ENCODE measurements at regions not wholly inside any gene's neighbourhood (a gene's known extent, or its start where the extent isn't known, plus 50 kb on each side); places are given as distances from the start of the nearest gene placed in this dataset.

- Histone ChIP-seq H3K27me3 (ENCODE audit: low read depth) (peaks cover 41% of the 10 kb centered on the region), H3K27ac (replicated peaks) (no peak overlapping the region), H3K9me3 (replicated peaks) (no peaks in the 10 kb centered on the region), H3K36me3 (no peaks in the 10 kb centered on the region), H3K4me1 (peaks cover 21% of the 10 kb centered on the region), H3K4me3 (no peak overlapping the region)
- intact Hi-C loops (cut with micrococcal nuclease), result no loop called here
- TF ChIP-seq, protein P1, sequence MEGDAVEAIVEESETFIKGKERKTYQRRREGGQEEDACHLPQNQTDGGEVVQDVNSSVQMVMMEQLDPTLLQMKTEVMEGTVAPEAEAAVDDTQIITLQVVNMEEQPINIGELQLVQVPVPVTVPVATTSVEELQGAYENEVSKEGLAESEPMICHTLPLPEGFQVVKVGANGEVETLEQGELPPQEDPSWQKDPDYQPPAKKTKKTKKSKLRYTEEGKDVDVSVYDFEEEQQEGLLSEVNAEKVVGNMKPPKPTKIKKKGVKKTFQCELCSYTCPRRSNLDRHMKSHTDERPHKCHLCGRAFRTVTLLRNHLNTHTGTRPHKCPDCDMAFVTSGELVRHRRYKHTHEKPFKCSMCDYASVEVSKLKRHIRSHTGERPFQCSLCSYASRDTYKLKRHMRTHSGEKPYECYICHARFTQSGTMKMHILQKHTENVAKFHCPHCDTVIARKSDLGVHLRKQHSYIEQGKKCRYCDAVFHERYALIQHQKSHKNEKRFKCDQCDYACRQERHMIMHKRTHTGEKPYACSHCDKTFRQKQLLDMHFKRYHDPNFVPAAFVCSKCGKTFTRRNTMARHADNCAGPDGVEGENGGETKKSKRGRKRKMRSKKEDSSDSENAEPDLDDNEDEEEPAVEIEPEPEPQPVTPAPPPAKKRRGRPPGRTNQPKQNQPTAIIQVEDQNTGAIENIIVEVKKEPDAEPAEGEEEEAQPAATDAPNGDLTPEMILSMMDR (IDR thresholded peaks at IDR 0.05; ENCODE audit: borderline replicate concordance), result no peak
- no peak for DNase-seq
Observed at GRCh38 chr6:166864333-166864732, 92.0 kb downstream of the RNASET2 start.

DNA sequence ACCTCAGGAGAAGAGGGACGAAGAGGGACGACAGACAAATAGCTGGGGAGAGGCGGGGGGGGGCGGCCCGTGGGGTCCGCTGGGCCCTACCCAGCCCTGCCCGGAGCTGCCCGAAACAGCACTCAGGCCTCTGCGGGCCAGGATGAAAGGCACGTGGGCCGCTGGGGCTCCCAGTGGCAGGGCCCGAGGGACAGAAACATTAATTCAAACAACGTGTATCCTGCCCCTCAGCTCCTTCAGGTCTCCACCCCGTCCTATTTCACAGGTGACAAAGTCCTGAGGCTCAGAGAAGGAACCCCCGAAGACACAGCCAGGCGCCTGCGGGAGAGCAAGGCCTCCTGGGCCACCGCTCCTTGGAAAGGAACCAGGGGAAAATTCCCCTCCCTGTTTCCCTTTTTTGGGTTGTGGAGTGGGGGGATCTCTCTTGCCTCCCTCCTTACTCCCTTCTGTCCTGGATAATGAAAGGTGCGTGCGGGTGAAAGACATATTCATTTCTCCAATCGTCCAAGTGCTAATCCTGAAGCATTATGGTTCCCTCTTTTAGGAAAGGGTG, 93.3 kb downstream of the RNASET2 start:
- Histone ChIP-seq H3K36me3 (no peaks in the 10 kb centered on the region), H3K4me1 (peaks cover 21% of the 10 kb centered on the region), H3K9me3 (replicated peaks) (no peaks in the 10 kb centered on the region), H3K27me3 (ENCODE audit: low read depth) (peaks cover 54% of the 10 kb centered on the region), H3K27ac (replicated peaks) (peak overlapping the region; percentile 55), H3K4me3 (peak overlapping the region; percentile 74)
- no peak for DNase-seq
- TF ChIP-seq, protein P1 (IDR thresholded peaks at IDR 0.05; ENCODE audit: borderline replicate concordance), result no peak
- intact Hi-C loops (cut with micrococcal nuclease), result no loop called here

DNA sequence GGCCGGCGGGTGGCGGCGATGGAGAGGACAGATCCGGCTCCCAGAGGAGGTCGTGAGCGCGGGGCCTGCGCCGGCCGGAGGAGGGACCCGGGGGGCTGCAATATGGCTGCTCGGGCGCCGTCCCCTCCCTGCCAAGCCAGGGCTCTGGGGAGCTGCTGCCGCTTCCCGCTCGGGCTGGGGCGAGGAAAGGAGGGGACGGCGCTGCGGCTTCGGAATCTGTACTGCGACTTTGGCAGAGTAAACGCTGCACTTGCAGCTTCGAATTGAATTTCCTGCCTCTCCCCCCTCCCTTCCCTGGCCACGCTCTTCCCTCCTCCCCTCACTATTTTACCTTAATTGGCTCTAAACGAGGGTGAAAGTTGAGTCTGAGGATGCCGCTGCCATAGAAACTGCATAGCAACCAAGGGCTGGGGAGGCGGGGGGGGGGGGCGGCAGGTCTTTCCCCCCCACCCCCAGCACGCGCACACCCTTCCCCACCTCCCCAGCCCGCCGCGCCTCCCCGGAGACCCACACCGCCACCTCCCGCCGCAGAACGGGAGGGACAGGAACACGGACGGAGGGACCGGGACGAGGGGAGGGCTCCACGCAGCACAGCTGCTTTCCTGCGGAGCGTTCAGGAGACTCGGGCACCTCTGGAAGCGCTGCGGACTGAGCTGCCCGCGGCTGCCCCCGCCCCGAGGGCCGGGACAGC, 93.9 kb downstream of the RNASET2 start:
- H3K27me3 ChIP-seq (ENCODE audit: low read depth), result peaks cover 58% of the 10 kb centered on the region
- TF ChIP-seq, protein P1 (IDR thresholded peaks at IDR 0.05; ENCODE audit: borderline replicate concordance), result no peak
- no peaks in the 10 kb centered on the region for H3K36me3 ChIP-seq
- peaks cover 21% of the 10 kb centered on the region for H3K4me1 ChIP-seq
- H3K9me3 ChIP-seq (replicated peaks), result no peaks in the 10 kb centered on the region
- H3K27ac ChIP-seq (replicated peaks), result peak overlapping the region; percentile 55
- no peak for DNase-seq
- H3K4me3 ChIP-seq, result peak overlapping the region; percentile 74
- intact Hi-C loops (cut with micrococcal nuclease), result no loop called here

DNA sequence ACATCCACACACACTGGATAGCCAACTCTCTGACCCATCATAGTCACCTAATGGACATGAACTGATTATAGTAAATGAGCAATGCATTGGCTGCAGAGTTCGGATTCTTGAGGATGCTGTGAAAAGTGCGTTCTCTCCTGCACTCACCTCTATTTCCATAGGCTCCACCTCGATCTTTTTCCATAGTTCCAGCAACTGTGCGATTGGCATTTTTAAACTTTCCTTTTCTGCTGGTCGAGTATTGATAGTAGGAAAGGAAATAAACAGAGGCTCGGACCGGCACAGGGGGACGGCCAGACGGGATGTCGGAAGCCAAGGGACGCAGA, 94.4 kb downstream of the RNASET2 start:
- TF ChIP-seq, protein P1 (IDR thresholded peaks at IDR 0.05; ENCODE audit: borderline replicate concordance), result no peak
- DNase-seq, result no peak
- intact Hi-C loops (cut with micrococcal nuclease), result no loop called here
- peak overlapping the region; percentile 74 for H3K4me3 ChIP-seq
- peak overlapping the region; percentile 55 for H3K27ac ChIP-seq (replicated peaks)
- H3K27me3 ChIP-seq (ENCODE audit: low read depth), result peaks cover 59% of the 10 kb centered on the region
- H3K9me3 ChIP-seq (replicated peaks), result no peaks in the 10 kb centered on the region
- H3K36me3 ChIP-seq, result no peaks in the 10 kb centered on the region
- H3K4me1 ChIP-seq, result peaks cover 21% of the 10 kb centered on the region

GRCh38 chr6:166861304-166861703, 95.0 kb downstream of the RNASET2 start:
- Histone ChIP-seq H3K27ac (replicated peaks) (no peak overlapping the region), H3K36me3 (no peaks in the 10 kb centered on the region), H3K4me3 (peak overlapping the region; percentile 74), H3K4me1 (peaks cover 21% of the 10 kb centered on the region), H3K27me3 (ENCODE audit: low read depth) (peaks cover 59% of the 10 kb centered on the region), H3K9me3 (replicated peaks) (no peaks in the 10 kb centered on the region)
- intact Hi-C loops (cut with micrococcal nuclease), result no loop called here
- TF ChIP-seq, protein P1 (IDR thresholded peaks at IDR 0.05; ENCODE audit: borderline replicate concordance), result no peak
- no peak for DNase-seq

All from left ventricle myocardium inferior (tissue), 1 donor.